Left ventricle myocardium inferior (tissue), 1 donor: ENCODE measurements at regions not wholly inside any gene's neighbourhood (a gene's known extent, or its start where the extent isn't known, plus 50 kb on each side); places are given as distances from the start of the nearest gene placed in this dataset.

Source experiments
- DNase-seq: peaks from one replicate; pipeline ENCODE4 v3.0.0-alpha.2; 2020
- H3K27ac ChIP-seq: fragments of 200-600 bp; replicated peaks from 2 replicates; pipeline ENCODE4 v1.8.0; 2021
- H3K27me3 ChIP-seq: fragments of 200-600 bp; 2 replicates; pipeline ENCODE4 v1.8.0; 2021; ENCODE audit warnings: low read depth
- H3K36me3 ChIP-seq: fragments of 200-600 bp; 2 replicates; pipeline ENCODE4 v1.8.0; 2021
- H3K4me1 ChIP-seq: fragments of 200-600 bp; 2 replicates; pipeline ENCODE4 v1.8.0; 2021
- H3K4me3 ChIP-seq: fragments of 200-600 bp; 2 replicates; pipeline ENCODE4 v1.8.0; 2021; ENCODE audit warnings: mild to moderate bottlenecking, moderate library complexity
- H3K9me3 ChIP-seq: fragments of 200-600 bp; replicated peaks from 2 replicates; pipeline ENCODE4 v1.8.0; 2021
- CTCF ChIP-seq: fragments of 200-600 bp; IDR thresholded peaks from 2 replicates; pipeline ENCODE4 v1.8.0; 2021; ENCODE audit warnings: antibody characterized with exemption, mild to moderate bottlenecking, borderline replicate concordance
- intact Hi-C: fragments of 100-400 bp; cut with micrococcal nuclease; formaldehyde crosslinking; loops from one replicate; pipeline ENCODE4 v1.11.0; 2022
- donor health status: DM: no; HTN: yes; CAD: no; lungs with severe emphysema.

GRCh38 chr10:132477398-132478340, 59.9 kb upstream of the INPP5A start:
- Histone ChIP-seq H3K36me3 (no peaks in the 10 kb centered on the region), H3K27ac (no peak overlapping the region), H3K4me1 (no peaks in the 10 kb centered on the region), H3K9me3 (no peaks in the 10 kb centered on the region), H3K27me3 (peaks cover 17% of the 10 kb centered on the region), H3K4me3 (no peak overlapping the region)
- DNase-seq = no peak
- intact Hi-C loops = no loop called here
- TF ChIP-seq CTCF = no peak

GRCh38 chr10:132478341-132479023, 59.1 kb upstream of the INPP5A start:
- TF ChIP-seq CTCF = no peak
- peaks cover 17% of the 10 kb centered on the region for H3K27me3 ChIP-seq
- H3K4me3 ChIP-seq = no peak overlapping the region
- H3K4me1 ChIP-seq = no peaks in the 10 kb centered on the region
- H3K27ac ChIP-seq = no peak overlapping the region
- no peaks in the 10 kb centered on the region for H3K9me3 ChIP-seq
- no peak for DNase-seq
- H3K36me3 ChIP-seq = no peaks in the 10 kb centered on the region
- intact Hi-C loops = no loop called here

- Histone ChIP-seq H3K27me3 (peaks cover 17% of the 10 kb centered on the region), H3K27ac (no peak overlapping the region), H3K4me1 (no peaks in the 10 kb centered on the region), H3K36me3 (no peaks in the 10 kb centered on the region), H3K9me3 (no peaks in the 10 kb centered on the region), H3K4me3 (no peak overlapping the region)
- intact Hi-C loops = no loop called here
- no peak for TF ChIP-seq CTCF
- no peak for DNase-seq
These were observed 58.5 kb upstream of the INPP5A start for GRCh38 chr10:132479024-132479602.

- DNase-seq = no peak
- peaks cover 17% of the 10 kb centered on the region for H3K27me3 ChIP-seq
These were observed 57.9 kb upstream of the INPP5A start for GRCh38 chr10:132479603-132480221.

More at GRCh38 chr10:132479603-132480221, 57.9 kb upstream of the INPP5A start:
- TF ChIP-seq CTCF = no peak
- intact Hi-C loops = no loop called here
- Histone ChIP-seq H3K9me3 (no peaks in the 10 kb centered on the region), H3K4me1 (no peaks in the 10 kb centered on the region), H3K36me3 (no peaks in the 10 kb centered on the region), H3K4me3 (no peak overlapping the region), H3K27ac (no peak overlapping the region)
